DOHH2 (cell line): ENCODE measurements at regions not wholly inside any gene's neighbourhood (a gene's known extent, or its start where the extent isn't known, plus 50 kb on each side); places are given as distances from the start of the nearest gene placed in this dataset.

Experiments used
- CTCF ChIP-seq: fragments of 200-600 bp; sonication (generic); IDR thresholded peaks from one replicate; pipeline ENCODE4 v1.5.1; 2014; ENCODE audit warnings: antibody characterized with exemption, mild to moderate bottlenecking, low read depth, low read length; ENCODE audit not compliant: poor library complexity, severe bottlenecking
- EZH2phosphoT487 ChIP-seq: fragments of 200-600 bp; sonication (generic); IDR thresholded peaks from 2 replicates; pipeline ENCODE4 v1.6.1; 2017; ENCODE audit warnings: borderline replicate concordance, mild to moderate bottlenecking, antibody characterized with exemption, low read length, moderate library complexity, mixed read lengths

DNA sequence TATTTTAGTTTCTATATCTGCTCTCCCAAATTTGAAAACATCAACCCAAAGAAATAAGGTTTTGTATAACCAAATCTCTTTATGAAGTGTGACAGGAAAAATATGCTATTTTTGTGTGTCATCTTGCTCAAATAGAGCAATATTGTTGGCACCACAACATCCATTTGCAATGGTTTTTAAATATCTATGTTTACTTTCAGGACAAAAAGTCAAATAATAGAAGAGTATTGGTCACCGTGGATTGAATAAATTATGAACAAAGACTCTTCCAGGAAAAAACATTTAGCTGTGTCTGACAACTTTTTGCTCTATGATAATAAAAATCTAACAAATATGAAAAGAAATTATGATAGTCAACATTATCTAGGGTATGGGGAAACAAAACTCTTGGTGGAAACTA is 439.2 kb downstream of the BTG1 start:
- TF ChIP-seq CTCF (no peak), EZH2phosphoT487 (no peak)
